CD4-positive, alpha-beta T cell treated with Interleukin-10 for 1 hour (primary cell): ENCODE measurements at regions not wholly inside any gene's neighbourhood (a gene's known extent, or its start where the extent isn't known, plus 50 kb on each side); places are given as distances from the start of the nearest gene placed in this dataset.
"Not testable (repeated sequence)": the region's sequence is repeated elsewhere in the genome, so short reads cannot be mapped to it uniquely, and the experiment has no call there.

ENCODE experiments used
- DNase-seq: peaks from one replicate; pipeline ENCODE4 v3.0.0-alpha.2; 2020

DNA sequence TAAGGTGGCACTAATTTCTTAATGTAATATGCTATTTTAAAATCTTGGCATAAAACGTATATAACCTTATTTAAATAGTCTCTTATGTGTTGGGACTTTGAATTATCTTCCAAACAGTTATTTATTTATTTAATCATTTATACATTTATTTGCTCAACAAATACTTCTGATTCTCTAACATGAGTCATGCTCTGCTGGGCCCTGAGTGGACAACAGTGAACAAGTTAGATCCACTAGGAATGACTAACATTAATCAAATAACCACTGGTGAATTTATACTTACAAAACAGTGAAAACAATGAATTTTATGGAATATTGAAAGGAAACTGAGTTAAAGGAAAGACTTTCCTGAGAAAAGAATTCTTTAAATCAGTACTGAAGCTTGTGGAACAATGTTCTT is 1257.2 kb upstream of the CHAC2 start:
- DNase-seq = no peak

DNA sequence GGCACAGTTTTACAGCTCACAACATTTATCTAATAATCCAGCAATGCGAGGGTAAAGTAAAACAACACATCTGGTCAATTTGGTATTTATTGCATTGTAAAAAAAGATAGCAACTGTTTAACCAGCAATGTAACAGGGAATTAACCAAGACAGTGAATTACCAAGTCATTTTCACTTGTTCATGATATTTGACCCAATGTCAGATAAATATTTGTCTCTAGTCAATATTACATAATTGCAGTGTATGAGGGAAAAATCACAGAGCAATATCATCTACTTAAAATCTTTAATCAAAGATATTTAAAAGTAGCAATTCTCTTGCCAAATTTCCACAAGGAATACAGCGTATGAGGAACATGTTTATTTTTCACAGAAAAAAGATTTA is 1265.1 kb upstream of the CHAC2 start:
- DNase-seq = no peak

- no peak for DNase-seq
These were observed 1265.7 kb upstream of the CHAC2 start for GRCh38 chr2:52501715-52502475.

DNA sequence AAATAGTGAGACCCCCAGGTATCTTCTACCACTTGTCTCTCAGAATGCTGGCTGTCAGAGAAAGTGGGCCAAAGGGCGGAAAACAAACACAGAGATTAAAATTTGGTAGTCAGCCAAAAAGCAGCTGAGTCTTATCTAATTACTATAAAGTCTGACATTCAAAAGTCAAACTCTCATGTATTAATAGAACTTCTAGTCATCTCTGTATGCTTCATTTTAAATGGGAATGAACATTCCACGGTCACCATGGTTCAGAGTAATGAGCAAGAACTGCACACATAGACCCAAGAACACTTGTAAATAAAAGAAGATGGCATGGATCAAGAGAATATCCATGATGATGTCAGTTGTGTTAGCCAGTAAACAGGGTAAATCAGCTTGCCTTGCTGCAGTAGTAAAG is 1267.0 kb upstream of the CHAC2 start:
- no peak for DNase-seq

- DNase-seq = no peak
These were observed 1269.4 kb upstream of the CHAC2 start for GRCh38 chr2:52498077-52498750.

DNA sequence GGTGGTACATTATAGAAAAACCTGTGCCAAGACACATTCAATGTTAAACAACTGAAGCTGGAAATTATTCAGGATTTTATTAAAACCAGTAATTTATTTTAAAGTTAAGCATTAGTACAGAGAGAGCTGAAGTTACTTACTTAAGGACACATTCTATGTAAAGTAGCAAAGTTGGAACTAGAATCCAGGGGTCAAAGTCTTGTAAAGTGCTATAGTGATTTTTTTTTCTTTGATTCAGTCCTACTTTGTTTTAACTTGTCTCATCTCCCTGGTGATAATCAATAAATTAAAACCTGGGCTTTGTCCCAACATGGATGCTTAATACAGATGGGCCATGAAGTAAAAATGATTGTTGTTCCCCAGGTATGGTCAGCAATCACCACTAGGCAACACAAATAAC is 1271.8 kb upstream of the CHAC2 start:
- no peak for DNase-seq

DNA sequence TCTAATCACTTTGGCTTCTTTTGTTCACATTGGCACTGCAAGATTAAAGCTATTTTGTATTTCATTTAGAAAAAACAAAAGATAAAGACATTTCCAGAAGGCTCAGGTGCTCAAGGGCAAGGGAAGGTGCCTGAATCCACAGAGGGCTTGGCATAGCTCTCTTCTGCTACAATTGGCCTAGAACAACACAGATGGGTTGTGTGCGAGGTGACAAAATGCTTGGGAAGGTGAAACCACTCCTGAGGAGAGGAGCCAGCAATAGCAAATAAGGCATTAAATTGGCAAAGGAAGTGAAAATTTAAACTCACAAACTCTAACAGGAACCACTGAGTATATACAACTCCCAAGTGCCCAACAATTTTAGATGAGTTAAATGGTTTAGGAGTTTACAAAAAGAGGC is 1290.4 kb upstream of the CHAC2 start:
- no peak for DNase-seq

DNA sequence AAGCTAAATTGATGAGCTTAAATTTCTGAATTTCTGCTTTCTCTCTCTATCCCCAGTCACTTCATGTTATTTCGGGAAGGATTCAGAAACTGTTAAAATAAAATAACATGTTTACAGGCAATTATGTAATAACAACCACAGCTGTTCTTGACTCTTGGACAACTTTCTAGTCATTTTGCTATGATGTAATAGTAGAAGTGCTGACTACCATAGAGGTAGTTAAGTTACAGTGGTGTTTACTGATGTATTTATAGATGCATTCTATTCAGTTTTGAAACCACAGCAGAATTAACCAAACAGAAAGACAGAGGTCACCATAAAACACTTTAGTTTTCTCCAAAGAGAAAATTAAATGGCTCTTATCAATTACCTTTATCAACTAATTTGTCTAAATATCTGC is 1292.0 kb upstream of the CHAC2 start:
- no peak for DNase-seq

DNA sequence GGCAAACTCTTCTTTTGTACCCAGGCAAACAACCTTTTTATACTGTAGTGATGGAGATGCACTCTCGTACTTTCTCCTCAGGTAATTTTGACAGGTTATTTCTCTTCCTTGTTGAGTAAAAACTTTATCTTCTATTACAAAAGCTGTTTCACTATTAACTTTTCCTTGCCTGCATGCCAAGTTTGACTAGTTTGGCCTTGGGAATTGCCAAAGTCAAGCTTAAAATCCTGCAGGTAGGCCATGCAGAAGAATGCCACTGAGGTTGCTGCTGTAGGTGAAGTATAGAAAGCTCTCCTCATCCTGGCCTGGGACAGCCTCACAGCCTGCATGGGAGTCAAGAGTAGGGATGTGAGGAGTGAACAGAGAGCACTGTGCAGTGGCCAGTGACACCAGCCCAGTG is 1293.5 kb upstream of the CHAC2 start:
- no peak for DNase-seq

GRCh38 chr2:52473526-52473925 is 1294.1 kb upstream of the CHAC2 start:
- DNase-seq = no peak

DNA sequence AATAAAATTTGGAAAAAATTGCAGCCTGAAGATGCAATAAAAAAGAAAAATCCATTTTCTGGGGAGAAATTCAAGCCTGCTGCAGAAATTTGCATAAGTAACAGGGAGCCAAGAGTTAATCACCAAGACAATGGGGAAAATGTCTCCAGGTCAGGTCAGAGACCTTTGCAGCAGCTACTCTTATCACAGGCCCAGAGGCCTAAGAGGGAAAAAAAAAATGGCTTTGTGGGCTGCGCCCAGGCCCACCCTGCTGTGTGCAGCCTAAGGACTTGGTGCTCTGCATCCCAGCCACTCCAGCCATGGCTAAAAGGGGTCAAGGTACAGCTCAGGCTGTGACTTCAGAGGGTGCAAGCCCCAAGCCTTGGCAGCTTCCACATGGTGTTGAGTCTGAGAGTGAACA is 1297.1 kb upstream of the CHAC2 start:
- not testable (repeated sequence) for DNase-seq

- no peak for DNase-seq
These were observed 1300.4 kb upstream of the CHAC2 start for GRCh38 chr2:52467189-52467588.

GRCh38 chr2:52465287-52465686 is 1302.3 kb upstream of the CHAC2 start:
- DNase-seq = no peak

- no peak for DNase-seq
These were observed 1304.1 kb upstream of the CHAC2 start for GRCh38 chr2:52463457-52463856.

DNA sequence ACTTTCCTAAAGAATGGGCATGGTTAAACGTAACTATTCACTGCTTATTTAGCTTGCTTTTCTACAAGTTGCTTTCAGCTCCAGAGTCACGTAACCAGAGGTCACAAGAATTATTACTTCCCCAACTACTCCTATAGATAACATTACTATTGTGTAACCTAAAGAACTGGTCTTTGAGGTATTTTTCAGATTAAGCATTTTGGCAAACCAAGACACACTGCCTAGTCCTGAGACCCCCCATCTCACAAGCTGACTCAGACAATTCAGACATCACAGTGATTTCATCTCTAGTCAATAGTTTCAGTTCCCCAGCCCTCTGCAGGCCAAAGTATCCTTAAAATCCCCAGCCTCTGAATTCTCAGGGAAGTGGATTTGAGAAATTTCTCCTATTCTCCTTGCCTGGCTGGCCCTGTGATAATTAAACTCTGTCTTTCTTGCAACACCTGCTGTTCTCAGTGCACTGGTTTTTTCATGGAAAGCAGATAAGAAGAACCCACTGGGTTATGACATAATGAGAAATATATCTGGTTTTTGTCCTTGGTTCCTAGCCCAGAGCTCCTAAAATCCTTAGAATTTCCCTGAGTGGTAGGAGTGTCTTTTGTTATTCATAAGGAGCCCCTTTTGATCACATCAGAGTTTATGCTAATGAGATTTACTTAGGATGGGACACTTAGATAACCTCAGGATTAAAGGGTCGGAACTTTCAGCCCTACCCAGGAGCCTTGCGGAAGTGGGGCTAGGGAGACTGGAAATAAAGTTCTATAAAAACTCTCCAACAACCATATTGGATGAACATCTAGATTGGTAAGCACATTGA is 1310.8 kb upstream of the CHAC2 start:
- no peak for DNase-seq

GRCh38 chr2:52454962-52455361 is 1312.6 kb upstream of the CHAC2 start:
- DNase-seq = no peak

GRCh38 chr2:52452201-52452600 is 1315.4 kb upstream of the CHAC2 start:
- DNase-seq = no peak

- no peak for DNase-seq
These were observed 1321.9 kb upstream of the CHAC2 start for GRCh38 chr2:52445686-52446085.

DNA sequence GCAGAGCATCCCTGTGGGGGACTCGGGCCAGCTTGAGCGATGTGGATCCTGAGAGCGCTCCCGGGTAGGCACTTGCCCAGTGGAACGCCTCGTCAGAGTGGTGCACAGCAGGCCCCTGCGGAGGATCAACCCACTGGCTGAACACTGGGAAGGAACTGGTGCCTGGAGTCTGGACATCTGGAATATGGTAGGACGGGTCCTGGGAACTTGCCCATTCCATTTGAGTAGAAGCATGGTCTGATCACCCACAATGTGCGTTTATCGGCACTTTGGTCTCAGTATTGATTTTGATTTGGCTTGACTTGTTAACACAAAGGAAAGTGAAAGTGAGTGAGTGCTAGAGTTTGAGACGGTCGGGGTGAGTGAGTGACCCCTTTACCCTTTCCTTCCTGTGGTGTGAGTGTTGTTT is 1336.2 kb upstream of the CHAC2 start:
- DNase-seq = no peak

- DNase-seq = no peak
These were observed 1337.9 kb upstream of the CHAC2 start for GRCh38 chr2:52429740-52430139.

GRCh38 chr2:52429171-52429570 is 1338.4 kb upstream of the CHAC2 start:
- no peak for DNase-seq

DNA sequence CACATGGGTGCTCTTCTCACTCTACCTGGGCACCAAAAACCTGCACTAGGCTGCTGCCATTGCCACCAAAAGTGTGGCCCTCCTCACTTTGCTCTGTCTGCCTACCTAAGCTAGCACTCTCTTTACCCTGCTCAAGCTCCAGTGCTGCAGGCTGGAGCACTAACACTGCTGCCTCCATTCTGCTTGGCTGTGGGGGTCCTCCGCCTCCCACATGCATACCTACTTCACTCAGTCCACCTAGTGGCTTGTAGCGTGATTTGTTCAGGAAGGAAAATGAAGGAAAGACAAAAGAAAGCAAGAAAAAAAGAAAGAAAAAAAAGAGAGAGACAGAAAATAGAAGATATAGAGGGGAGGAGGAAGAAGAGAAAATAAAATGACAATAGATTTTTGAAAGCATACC is 1339.4 kb upstream of the CHAC2 start:
- no peak for DNase-seq

DNA sequence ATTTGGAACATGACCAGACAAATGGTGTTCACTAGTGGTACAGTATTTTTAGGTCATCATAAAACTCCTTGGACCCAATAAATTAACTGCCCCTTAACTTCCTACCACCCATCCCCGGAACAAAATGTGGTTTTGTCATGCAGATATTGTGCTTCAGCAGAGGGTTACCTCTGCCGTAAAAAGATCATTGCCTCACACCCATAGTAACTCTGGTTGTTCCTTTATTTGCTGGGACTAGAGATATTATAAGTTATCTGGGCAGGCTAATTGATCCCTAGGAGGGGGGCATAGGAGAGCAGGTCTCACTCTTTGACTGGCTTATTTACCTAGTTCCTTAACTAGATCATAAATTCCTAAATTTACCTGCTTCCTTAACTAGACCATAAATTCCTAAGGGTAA is 1343.9 kb upstream of the CHAC2 start:
- no peak for DNase-seq

DNA sequence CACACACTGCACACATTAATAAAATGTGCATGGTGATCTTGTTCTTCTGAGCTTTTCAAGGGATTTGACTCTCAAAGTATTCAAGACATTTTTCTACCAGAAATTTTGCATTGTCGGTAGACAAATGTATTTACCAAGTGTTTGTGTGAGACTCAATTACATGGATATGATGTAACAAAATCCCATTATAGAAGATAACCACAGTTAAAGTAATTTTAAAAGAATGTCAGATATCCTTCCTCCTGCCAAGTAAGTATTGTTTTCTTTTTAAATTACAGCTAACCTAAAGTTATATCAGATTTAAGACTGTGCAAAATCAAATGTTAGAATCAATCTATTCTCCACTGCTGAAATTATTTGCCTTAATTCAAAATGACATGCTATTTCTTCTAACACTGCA is 1344.5 kb upstream of the CHAC2 start:
- no peak for DNase-seq
